ENCODE measurements at regions not wholly inside any gene's neighbourhood (a gene's known extent, or its start where the extent isn't known, plus 50 kb on each side); places are given as distances from the start of the nearest gene placed in this dataset.

- no peak for DNase-seq
Observed at GRCh38 chr7:371779-372545, 82.0 kb downstream of the FOXL3 start.

GRCh38 chr7:372546-372931 lies 82.6 kb downstream of the FOXL3 start:
- no peak for DNase-seq

GRCh38 chr7:372932-373791 lies 83.2 kb downstream of the FOXL3 start:
- DNase-seq, result no peak

GRCh38 chr7:373818-374705 lies 84.1 kb downstream of the FOXL3 start:
- DNase-seq, result no peak

GRCh38 chr7:374706-375311 lies 84.8 kb downstream of the FOXL3 start:
- DNase-seq, result no peak

GRCh38 chr7:375321-375831 lies 85.4 kb downstream of the FOXL3 start:
- DNase-seq, result no peak

GRCh38 chr7:375901-376305 lies 85.9 kb downstream of the FOXL3 start:
- no peak for DNase-seq

GRCh38 chr7:376306-377079 lies 86.5 kb downstream of the FOXL3 start:
- DNase-seq, result no peak

- DNase-seq, result no peak
Observed at GRCh38 chr7:377080-378040, 87.4 kb downstream of the FOXL3 start.

- DNase-seq, result no peak
Observed at GRCh38 chr7:378041-378420, 88.1 kb downstream of the FOXL3 start.

- DNase-seq, result no peak
Observed at GRCh38 chr7:378551-379455, 88.8 kb downstream of the FOXL3 start.

GRCh38 chr7:379456-380138 lies 89.6 kb downstream of the FOXL3 start:
- DNase-seq, result no peak

GRCh38 chr7:380139-380485 lies 90.1 kb downstream of the FOXL3 start:
- no peak for DNase-seq

- DNase-seq, result no peak
Observed at GRCh38 chr7:380711-381210, 90.8 kb downstream of the FOXL3 start.

GRCh38 chr7:381211-382042 lies 91.5 kb downstream of the FOXL3 start:
- no peak for DNase-seq

- no peak for DNase-seq
Observed at GRCh38 chr7:382043-382400, 92.1 kb downstream of the FOXL3 start.

- DNase-seq, result no peak
Observed at GRCh38 chr7:386385-386784, 96.4 kb downstream of the FOXL3 start.

Data from inflammatory macrophage treated with lipopolysaccharide for 1 hour (primary cell).